Ovary (tissue), 7 donors: ENCODE measurements at regions not wholly inside any gene's neighbourhood (a gene's known extent, or its start where the extent isn't known, plus 50 kb on each side); places are given as distances from the start of the nearest gene placed in this dataset.
"Not testable (repeated sequence)": the region's sequence is repeated elsewhere in the genome, so short reads cannot be mapped to it uniquely, and the experiment has no call there.

Experiments used
- DNase-seq, 5 donors: peaks; one replicate each; pipeline ENCODE4 v3.0.0-alpha.2; 2019 to 2020
- H3K27ac ChIP-seq, 2 donors: fragments of 200-600 bp; one replicate each; pipeline versions ENCODE4 v1.5.1 to v1.8.0; 2019 to 2022
- H3K27me3 ChIP-seq: fragments of 200-600 bp; one replicate; pipeline ENCODE4 v1.8.0; 2022
- H3K36me3 ChIP-seq: fragments of 200-600 bp; sonication (generic); one replicate; pipeline ENCODE4 v1.5.1; 2019
- H3K4me1 ChIP-seq: one replicate; pipeline ENCODE4 v1.8.1; 2013; ENCODE audit warnings: mild to moderate bottlenecking, moderate library complexity; ENCODE audit not compliant: insufficient read depth
- H3K4me3 ChIP-seq: fragments of 200-600 bp; sonication (generic); one replicate; pipeline ENCODE4 v1.5.1; 2017
- H3K9me3 ChIP-seq, 2 donors: fragments of 200-600 bp in 1 of 2; sonication (generic) in 1 of 2; one replicate each; pipeline versions ENCODE4 v1.5.1 to v1.8.1; 2013 to 2019; ENCODE audit warnings: mild to moderate bottlenecking in 1 of 2, moderate library complexity in 1 of 2
- EP300 ChIP-seq: sonication (generic); formaldehyde crosslinking; IDR thresholded peaks from one replicate; pipeline ENCODE4 v1.6.1; 2017; ENCODE audit warnings: antibody characterized with exemption
- POLR2A ChIP-seq: fragments of 450-650 bp; IDR thresholded peaks from one replicate; pipeline ENCODE4 v1.6.1; 2017; ENCODE audit warnings: antibody characterized with exemption, mild to moderate bottlenecking, moderate library complexity
- WGBS, 3 donors: extraction: QIAGEN DNeasy Blood & Tissue Kit in 1 of 3; methylation state at CpG; one replicate each; pipeline versions ENCODE4 v1.1.5 to v1.1.7; 2013 to 2017; 5-methylcytosine and 5-hydroxymethylcytosine counted together
- intact Hi-C, 4 donors: fragments of 100-400 bp; cut with DNase I; formaldehyde crosslinking; loops; one replicate each; pipeline versions ENCODE4 v1.11.0 to v1.15.1; 2022 to 2023
- TF ChIP-seq, protein P1 (sequence below), 3 donors: fragments of 450-650 bp in 2 of 3; fragments of 200-600 bp in 1 of 3; IDR thresholded peaks; one replicate each; pipeline versions ENCODE4 v1.5.1 to v1.8.0; 2016 to 2022; ENCODE audit warnings: antibody characterized with exemption in 3 of 3, mild to moderate bottlenecking in 1 of 3
- donor health status: DM: no; HTN: no; CAD: no; lungs with moderate emphysema.
- donor health status: DM: no; HTN: no; CAD: no.
- donor health status: Bipolar disorder and iron deficiency.
- donor health status: DM: no; HTN: no; CAD: no.
- donor health status: DM: yes; HTN: yes; CAD: no.

DNA sequence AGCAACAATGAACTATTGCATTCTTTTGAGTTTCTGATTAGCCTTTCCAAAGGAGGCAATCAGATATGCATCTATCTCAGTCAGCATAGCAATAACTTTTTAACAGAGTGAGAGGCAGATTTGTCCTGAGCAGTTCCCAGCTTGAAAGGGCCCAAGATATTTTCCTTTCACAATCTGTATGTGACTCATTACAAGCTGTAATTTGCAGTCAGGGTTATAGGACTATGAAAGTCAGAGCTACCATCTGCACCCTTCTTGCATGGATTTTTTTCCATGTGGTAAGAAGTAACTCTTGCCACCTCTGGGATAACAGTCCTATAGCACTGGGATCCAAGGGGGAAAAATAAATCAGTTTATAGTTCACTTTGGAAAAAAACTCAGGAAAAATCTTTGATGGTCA, 318.2 kb upstream of the RGS17 start:
- Histone ChIP-seq H3K36me3 (no peaks in the 10 kb centered on the region), H3K4me1 (no peaks in the 10 kb centered on the region), H3K4me3 (no peak overlapping the region), H3K9me3 (no peaks in the 10 kb centered on the region), H3K27me3 (no peaks in the 10 kb centered on the region), H3K27ac (no peak overlapping the region)
- DNase-seq = no peak
- intact Hi-C loops = no loop called here
- no peak for TF ChIP-seq EP300
- TF ChIP-seq POLR2A = no peak
- TF ChIP-seq, protein P1, sequence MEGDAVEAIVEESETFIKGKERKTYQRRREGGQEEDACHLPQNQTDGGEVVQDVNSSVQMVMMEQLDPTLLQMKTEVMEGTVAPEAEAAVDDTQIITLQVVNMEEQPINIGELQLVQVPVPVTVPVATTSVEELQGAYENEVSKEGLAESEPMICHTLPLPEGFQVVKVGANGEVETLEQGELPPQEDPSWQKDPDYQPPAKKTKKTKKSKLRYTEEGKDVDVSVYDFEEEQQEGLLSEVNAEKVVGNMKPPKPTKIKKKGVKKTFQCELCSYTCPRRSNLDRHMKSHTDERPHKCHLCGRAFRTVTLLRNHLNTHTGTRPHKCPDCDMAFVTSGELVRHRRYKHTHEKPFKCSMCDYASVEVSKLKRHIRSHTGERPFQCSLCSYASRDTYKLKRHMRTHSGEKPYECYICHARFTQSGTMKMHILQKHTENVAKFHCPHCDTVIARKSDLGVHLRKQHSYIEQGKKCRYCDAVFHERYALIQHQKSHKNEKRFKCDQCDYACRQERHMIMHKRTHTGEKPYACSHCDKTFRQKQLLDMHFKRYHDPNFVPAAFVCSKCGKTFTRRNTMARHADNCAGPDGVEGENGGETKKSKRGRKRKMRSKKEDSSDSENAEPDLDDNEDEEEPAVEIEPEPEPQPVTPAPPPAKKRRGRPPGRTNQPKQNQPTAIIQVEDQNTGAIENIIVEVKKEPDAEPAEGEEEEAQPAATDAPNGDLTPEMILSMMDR (IDR thresholded peaks at IDR 0.05) = no peak

DNA sequence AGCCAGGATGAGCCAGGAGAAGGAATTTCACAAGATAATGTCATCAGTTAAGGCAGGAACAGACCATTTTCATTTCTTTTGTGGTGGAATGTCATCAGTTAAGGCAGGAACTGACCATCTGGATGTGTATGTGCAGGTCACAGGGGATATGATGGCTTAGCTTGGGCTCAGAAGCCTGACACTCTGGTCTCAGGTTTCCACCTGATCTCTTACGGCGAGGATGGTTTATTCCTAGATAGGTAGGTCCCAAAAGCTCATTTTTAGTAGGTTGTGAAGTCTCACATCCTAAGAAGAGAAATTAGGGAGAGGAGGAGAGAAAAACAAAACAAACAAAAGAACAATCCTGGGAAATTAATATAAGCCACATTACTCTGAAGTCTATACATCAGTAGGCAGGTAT, 311.7 kb upstream of the RGS17 start:
- intact Hi-C loops, H3K9me3 ChIP-seq, H3K4me3 ChIP-seq, H3K27me3 ChIP-seq, H3K27ac ChIP-seq, H3K36me3 ChIP-seq, H3K4me1 ChIP-seq, DNase-seq: not testable (repeated sequence)
- WGBS, 3 donors = 82 to 85% (median 85%) methylated on average over 2 of the region's 2 CpGs

DNA sequence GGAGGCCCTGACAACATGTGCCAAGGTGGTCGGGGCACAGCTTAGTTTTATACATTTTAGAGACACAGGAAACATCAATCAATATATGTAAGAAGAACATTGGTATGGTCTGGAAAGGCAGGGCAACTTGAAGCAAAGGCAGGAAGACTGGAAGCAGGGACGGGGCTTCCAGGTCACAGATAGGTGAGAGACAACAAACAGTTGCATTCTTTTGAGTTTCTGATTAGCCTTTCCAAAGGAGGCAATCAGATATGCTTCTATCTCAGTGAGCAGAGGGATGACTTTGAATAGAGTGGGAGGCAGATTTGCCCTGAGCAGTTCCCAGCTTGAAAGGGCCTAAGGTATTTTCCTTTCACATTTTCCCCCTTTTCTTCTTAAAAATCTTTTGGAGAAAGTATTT, 311.0 kb upstream of the RGS17 start:
- TF ChIP-seq POLR2A (no peak), EP300 (no peak)
- TF ChIP-seq, protein P1 (IDR thresholded peaks at IDR 0.05) = no peak

DNA sequence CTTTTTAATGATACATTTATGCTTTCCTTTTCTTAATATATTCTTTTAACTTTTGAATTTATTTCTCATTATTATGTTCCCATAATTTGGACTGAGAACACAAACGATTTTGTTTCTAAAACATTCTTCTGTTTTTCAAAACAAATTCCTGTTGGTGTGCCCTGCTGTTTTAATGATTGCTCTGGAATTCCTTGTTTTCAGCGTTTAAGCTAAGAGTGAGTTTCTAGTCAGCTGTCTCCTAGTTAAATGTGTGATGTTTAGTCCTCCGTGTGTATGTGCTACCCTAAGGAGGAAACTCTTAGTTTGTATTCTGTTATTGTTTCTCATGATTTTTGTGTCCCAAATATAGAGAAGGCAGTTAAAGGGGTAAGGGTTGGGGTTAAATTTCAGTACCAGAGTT, 306.1 kb upstream of the RGS17 start:
- Histone ChIP-seq H3K27ac (no peak overlapping the region), H3K4me1 (no peaks in the 10 kb centered on the region), H3K27me3 (no peaks in the 10 kb centered on the region), H3K36me3 (no peaks in the 10 kb centered on the region), H3K9me3 (no peaks in the 10 kb centered on the region), H3K4me3 (no peak overlapping the region)
- DNase-seq = no peak
- TF ChIP-seq EP300 (no peak), POLR2A (no peak)
- TF ChIP-seq, protein P1 (IDR thresholded peaks at IDR 0.05) = no peak
- 2 to 17% (median 5%) methylated on average over 3 of the region's 3 CpGs for whole genome bisulfite sequencing, 3 donors
- intact Hi-C loops = no loop called here

More for the DNA sequence above, 311.0 kb upstream of the RGS17 start:
- no peak for DNase-seq
- intact Hi-C loops = no loop called here
- H3K9me3 ChIP-seq = no peaks in the 10 kb centered on the region
- WGBS, 3 donors = 49 to 63% (median 54%) methylated on average over 2 of the region's 2 CpGs
- H3K4me3 ChIP-seq = no peak overlapping the region
- no peaks in the 10 kb centered on the region for H3K27me3 ChIP-seq
- no peaks in the 10 kb centered on the region for H3K4me1 ChIP-seq
- no peak overlapping the region for H3K27ac ChIP-seq
- H3K36me3 ChIP-seq = no peaks in the 10 kb centered on the region

DNA sequence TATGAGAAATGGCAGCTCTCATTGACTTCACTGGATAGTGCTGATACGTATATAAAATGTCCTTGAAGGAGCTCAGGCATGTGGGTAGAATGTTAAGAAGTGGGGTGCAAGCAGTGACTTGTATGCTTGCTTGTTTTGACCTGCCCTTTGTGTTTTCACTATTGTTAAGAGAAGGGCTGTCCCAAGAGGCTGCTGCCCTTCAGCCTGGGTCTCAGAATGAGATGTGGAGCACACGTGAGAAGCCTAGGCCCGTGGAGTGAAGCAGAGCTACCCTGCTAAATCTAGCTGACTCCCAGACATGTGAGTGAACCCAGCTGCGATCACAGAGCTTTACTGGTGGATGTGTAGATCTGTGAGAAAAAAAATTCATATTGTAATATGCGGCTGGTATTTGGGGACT, 305.3 kb upstream of the RGS17 start:
- DNase-seq = no peak
- WGBS, 3 donors = 53 to 64% (median 60%) methylated on average over 5 of the region's 5 CpGs
- intact Hi-C loops = no loop called here
- H3K27me3 ChIP-seq = no peaks in the 10 kb centered on the region
- no peak overlapping the region for H3K27ac ChIP-seq
- no peaks in the 10 kb centered on the region for H3K36me3 ChIP-seq
- no peak for TF ChIP-seq POLR2A
- TF ChIP-seq EP300 = no peak
- TF ChIP-seq, protein P1 (IDR thresholded peaks at IDR 0.05) = no peak
- H3K9me3 ChIP-seq = no peaks in the 10 kb centered on the region
- no peaks in the 10 kb centered on the region for H3K4me1 ChIP-seq
- no peak overlapping the region for H3K4me3 ChIP-seq
